GM23248 (cell line): ENCODE measurements at regions not wholly inside any gene's neighbourhood (a gene's known extent, or its start where the extent isn't known, plus 50 kb on each side); places are given as distances from the start of the nearest gene placed in this dataset.

ENCODE experiments used
- EZH2 ChIP-seq: fragments of 200-600 bp; sonication (generic); IDR thresholded peaks from 2 replicates; pipeline ENCODE4 v1.6.1; 2018; ENCODE audit warnings: antibody characterized with exemption, mild to moderate bottlenecking; ENCODE audit not compliant: insufficient read depth, poor library complexity, severe bottlenecking
- EZH2phosphoT487 ChIP-seq: fragments of 200-600 bp; sonication (generic); IDR thresholded peaks from 2 replicates; pipeline ENCODE4 v1.6.1; 2018; ENCODE audit warnings: antibody characterized with exemption, moderate library complexity, mild to moderate bottlenecking, low read depth; ENCODE audit not compliant: insufficient read depth

GRCh38 chr18:56107821-56108477 lies 520.0 kb upstream of the TCF4 start:
- no peak for TF ChIP-seq EZH2
- no peak for TF ChIP-seq EZH2phosphoT487
